Ammon's horn (tissue), 1 donor: ENCODE measurements at regions not wholly inside any gene's neighbourhood (a gene's known extent, or its start where the extent isn't known, plus 50 kb on each side); places are given as distances from the start of the nearest gene placed in this dataset.

ENCODE experiments used
- DNase-seq: peaks from one replicate; pipeline ENCODE4 v3.0.0-alpha.2; 2016; ENCODE audit warnings: low spot score

- DNase-seq: no peak
These were observed 52.1 kb upstream of the HTATIP2 start for GRCh38 chr11:20311444-20311843.

- DNase-seq: no peak
These were observed 52.7 kb upstream of the HTATIP2 start for GRCh38 chr11:20310596-20311394.

GRCh38 chr11:20310137-20310536, 53.4 kb upstream of the HTATIP2 start:
- peak; percentile 89 for DNase-seq

- no peak for DNase-seq
These were observed 54.1 kb upstream of the HTATIP2 start for GRCh38 chr11:20309231-20310025.

- no peak for DNase-seq
These were observed 54.9 kb upstream of the HTATIP2 start for GRCh38 chr11:20308601-20309000.

- no peak for DNase-seq
These were observed 60.0 kb upstream of the HTATIP2 start for GRCh38 chr11:20303391-20303965.

- no peak for DNase-seq
These were observed 69.5 kb upstream of the HTATIP2 start for GRCh38 chr11:20293992-20294391.

- DNase-seq: no peak
These were observed 70.0 kb upstream of the HTATIP2 start for GRCh38 chr11:20293531-20293930.

GRCh38 chr11:20289732-20290131, 73.8 kb upstream of the HTATIP2 start:
- no peak for DNase-seq

GRCh38 chr11:20283475-20283874, 80.0 kb upstream of the HTATIP2 start:
- DNase-seq: no peak

- DNase-seq: no peak
These were observed 84.8 kb upstream of the HTATIP2 start for GRCh38 chr11:20278727-20279126.

GRCh38 chr11:20277014-20277413, 86.5 kb upstream of the HTATIP2 start:
- DNase-seq: no peak

GRCh38 chr11:20275987-20276965, 87.2 kb upstream of the HTATIP2 start:
- DNase-seq: no peak

- no peak for DNase-seq
These were observed 89.5 kb upstream of the HTATIP2 start for GRCh38 chr11:20274031-20274430.

GRCh38 chr11:20261526-20261925, 101.3 kb upstream of the DBX1 start:
- no peak for DNase-seq

- DNase-seq: no peak
These were observed 100.0 kb upstream of the DBX1 start for GRCh38 chr11:20260307-20260706.

GRCh38 chr11:20259506-20259905, 99.2 kb upstream of the DBX1 start:
- no peak for DNase-seq

- DNase-seq: no peak
These were observed 98.2 kb upstream of the DBX1 start for GRCh38 chr11:20258376-20258895.

- DNase-seq: no peak
These were observed 96.7 kb upstream of the DBX1 start for GRCh38 chr11:20256925-20257324.

GRCh38 chr11:20253796-20254195, 93.5 kb upstream of the DBX1 start:
- DNase-seq: no peak

- DNase-seq: no peak
These were observed 91.2 kb upstream of the DBX1 start for GRCh38 chr11:20251496-20251895.
